HG03457 (cell line): ENCODE measurements at regions not wholly inside any gene's neighbourhood (a gene's known extent, or its start where the extent isn't known, plus 50 kb on each side); places are given as distances from the start of the nearest gene placed in this dataset.

Source experiments
- ATAC-seq: cut with Tn5 transposase; IDR thresholded peaks from one replicate; pipeline ENCODE4 v1.9.1; 2021; ENCODE audit warnings: moderate number of reproducible peaks; ENCODE audit not compliant: unreplicated experiment

DNA sequence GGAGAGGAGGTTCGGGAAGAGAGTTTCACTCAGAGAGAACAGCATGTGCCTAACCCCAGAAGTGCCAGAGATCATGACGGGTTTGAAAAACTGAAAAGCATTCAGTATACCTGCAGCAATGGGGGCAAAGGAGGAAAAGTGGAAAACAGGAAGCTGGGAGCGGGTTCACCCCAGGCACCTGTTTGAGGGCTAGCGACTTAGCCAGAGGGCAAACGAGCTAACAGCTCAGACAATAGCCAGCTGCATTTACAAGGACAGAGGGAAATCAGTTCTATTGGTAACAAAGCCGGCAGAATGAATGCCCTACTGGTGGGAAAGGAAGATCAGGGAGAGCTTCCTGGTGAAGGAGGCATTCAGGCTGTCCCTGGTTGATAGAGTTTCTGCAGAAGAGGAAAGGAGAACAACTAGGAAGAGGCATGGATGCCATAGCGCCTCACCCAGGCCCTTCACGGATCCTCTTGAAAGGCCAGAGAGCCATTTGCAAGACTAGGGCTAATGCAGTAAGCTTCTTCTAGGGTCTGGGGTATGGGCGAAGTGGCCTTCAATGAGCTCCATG, 141.7 kb upstream of the ADRA1B start:
- no peak for ATAC-seq

- no peak for ATAC-seq
Observed at GRCh38 chr5:159775890-159776289, 140.4 kb upstream of the ADRA1B start.

GRCh38 chr5:159777049-159777660, 139.1 kb upstream of the ADRA1B start:
- ATAC-seq = no peak

GRCh38 chr5:159779481-159779880, 136.8 kb upstream of the ADRA1B start:
- ATAC-seq = no peak

DNA sequence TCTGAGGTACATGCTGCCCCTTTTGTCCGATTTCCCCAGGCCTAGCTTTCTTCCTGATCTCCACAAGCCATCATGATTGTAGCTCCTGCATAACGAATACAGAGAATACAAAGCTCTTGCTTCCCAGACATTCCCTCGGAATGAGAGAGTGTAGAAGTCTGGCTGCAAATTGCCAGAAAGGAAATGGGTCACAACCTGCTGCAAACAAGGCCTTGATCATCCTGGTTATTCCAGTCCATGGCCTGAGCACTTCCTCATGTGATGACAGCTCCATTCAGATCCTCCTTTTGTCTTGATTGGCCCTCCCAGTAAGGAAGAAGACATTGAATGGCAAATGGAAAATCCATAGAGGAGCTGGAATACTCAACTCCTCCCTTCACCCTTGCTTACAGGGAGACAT, 136.0 kb upstream of the ADRA1B start:
- ATAC-seq = no peak

GRCh38 chr5:159781626-159782157, 134.6 kb upstream of the ADRA1B start:
- no peak for ATAC-seq

DNA sequence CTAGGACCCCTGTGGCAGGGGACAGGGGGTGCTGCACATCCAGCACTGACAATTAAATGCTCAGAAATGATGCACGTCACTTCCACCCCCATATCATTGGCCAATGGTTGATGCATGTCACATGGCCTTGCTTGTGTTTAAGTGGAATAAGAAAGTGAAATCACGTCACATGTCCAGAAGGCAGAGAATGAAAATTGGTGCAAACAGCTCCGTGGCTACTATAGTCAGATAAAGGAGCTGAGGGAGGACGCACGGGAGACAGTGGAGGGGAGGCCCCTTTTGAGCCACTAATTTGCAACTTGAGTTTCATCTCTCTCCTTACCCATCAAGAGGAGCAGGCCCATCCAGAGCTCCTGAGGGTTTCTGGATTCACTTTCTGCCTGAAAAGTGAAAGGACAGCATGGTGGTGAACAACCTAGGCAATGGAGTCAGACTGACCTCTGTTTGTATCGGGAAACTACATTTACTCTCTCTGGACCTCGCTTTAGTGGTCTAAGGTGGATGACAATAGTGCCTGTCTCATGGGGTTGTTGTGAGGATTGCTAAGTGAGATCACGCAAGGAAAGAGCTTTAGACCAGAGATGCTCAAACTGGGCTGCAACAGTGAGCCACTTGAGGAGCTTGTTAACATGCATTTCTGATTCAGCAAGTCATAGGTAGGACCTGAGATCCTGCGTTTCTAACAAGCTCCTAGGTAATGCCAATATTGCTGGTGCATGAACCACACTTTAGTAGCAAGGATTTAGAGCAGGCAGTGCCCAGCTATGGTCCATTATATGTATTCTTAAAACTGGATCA, 133.9 kb upstream of the ADRA1B start:
- ATAC-seq = no peak

DNA sequence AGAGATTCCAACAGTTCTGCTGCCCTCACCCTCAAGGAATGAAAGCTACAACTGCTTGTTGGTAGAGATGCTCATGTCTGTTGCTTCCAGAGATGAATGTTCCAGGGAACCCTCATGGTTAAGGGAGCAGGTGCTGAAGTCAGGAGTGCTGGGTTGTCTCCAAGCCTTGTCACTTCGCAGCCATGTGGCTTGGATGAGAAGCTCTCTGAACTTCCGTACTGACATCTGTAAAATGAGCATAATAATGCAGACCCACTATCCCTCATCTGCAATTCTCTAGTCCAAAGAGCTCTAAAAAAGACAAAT, 133.3 kb upstream of the ADRA1B start:
- no peak for ATAC-seq

DNA sequence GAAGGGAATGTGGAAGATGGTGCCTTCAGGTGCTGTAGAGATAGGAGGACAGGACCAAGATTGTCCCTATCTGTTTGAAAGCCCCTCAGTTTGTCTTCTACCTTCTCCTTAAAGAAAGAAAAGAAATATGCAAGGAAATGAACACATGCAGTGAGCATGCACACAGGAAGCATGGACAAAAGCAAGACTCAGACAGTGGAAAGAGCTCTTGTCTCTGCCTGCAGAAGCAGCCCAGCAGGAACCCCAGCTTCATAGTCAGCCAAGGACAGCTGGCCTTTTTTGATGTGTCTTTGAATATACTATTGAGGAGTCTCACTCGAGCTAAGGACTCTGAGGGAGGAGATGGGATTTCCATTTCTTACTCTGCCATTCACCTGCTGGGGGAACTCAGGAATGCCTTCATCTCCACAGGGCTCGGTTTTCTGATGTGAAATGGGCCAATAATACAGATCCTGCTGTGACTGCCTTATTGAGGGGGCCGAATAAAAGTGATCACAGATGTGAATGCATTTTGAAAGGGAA, 132.5 kb upstream of the ADRA1B start:
- no peak for ATAC-seq

- ATAC-seq = no peak
Observed at GRCh38 chr5:159784993-159785392, 131.3 kb upstream of the ADRA1B start.

GRCh38 chr5:159785656-159786055, 130.6 kb upstream of the ADRA1B start:
- ATAC-seq = no peak

GRCh38 chr5:159786201-159786600, 130.1 kb upstream of the ADRA1B start:
- ATAC-seq = no peak

DNA sequence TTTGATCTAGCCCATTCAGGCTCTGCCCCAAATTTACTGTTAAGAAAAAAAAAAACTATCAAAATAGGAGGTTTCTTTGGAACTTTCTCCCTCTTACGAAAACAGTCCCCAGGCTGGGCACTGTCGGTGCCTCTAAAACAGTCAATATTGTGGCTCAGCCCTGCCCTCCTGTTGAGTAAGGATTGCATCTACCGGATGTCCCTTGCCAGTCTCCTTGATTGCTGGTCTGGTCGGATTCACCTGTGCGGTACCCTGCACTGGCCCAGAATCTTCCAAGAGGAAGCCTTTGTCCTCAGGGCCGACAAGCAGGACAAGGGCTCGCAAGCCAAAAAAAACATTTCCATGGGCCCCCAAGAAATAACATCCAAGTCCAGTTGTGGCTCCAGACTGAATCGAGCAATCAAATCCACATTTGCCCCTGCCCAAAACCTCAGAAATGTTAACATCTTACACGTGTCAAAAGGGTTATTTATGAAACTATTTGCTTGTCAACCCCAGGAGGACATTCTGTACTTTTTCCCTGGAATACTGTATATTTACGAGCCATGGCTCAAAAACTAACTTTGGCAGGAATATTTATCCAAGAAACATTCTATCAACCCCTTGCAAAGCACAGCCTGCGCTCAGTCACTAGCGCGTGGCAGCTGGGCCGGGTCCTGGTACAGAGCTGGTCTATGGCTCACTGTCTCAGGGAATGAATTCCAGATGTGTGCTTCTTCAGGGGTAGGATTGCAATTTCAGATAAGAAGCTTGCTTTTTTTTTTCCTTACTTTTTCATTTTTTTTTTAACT, 129.2 kb upstream of the ADRA1B start:
- ATAC-seq = no peak

GRCh38 chr5:159787837-159788236, 128.4 kb upstream of the ADRA1B start:
- no peak for ATAC-seq

GRCh38 chr5:159788835-159789331, 127.4 kb upstream of the ADRA1B start:
- ATAC-seq = no peak

DNA sequence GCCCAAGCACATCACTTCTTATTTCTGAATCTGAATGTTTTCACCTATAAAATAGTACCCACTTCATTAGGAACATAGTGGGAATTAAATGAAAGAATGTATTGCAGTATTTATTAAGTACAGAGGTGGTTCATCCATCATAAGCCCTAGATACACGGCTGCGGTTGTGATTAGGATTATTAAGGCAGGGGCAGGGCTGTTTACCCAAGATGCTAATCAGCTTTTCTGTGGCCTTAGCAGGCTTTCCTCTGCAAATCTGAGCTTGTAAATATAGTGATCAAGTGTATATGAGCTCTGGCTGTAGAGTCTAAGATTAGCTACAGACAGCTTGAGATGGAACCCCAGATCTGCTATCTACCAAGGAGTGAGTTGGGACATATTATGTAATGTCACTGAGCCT, 124.1 kb upstream of the ADRA1B start:
- ATAC-seq = no peak

DNA sequence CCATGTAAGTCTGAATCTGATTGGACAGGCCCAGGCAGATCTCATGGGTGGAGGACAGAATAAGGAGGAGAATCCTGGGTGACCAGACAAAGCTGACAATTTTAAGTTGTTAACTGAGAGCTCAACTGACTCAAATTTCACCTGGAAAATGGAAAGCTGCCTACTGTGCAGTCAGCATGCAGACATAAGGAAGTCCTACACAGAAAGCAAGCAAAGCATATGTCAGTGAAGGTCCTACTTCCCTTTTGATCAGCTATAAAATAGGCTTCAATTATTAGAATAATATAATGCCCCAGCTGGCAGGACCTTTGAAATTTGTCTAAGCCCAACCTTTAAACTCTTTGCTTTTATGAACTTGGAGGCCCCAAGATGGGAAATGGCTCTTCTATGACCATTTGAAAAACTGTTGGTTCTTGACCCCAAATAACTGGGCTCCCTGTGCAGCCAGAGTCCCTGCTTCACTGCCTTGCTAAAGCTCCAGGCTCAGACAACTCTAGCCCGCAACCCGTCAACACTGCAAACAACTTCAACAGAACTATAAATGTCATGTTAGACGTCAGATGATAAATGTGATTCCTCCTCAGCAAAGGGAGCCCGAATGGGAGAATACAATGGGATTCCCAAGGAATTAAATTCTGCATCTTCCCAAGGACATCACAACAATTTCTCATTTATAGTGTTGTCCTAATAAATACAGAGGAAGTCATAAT, 118.9 kb upstream of the ADRA1B start:
- no peak for ATAC-seq

- ATAC-seq = no peak
Observed at GRCh38 chr5:159799701-159800100, 116.6 kb upstream of the ADRA1B start.

DNA sequence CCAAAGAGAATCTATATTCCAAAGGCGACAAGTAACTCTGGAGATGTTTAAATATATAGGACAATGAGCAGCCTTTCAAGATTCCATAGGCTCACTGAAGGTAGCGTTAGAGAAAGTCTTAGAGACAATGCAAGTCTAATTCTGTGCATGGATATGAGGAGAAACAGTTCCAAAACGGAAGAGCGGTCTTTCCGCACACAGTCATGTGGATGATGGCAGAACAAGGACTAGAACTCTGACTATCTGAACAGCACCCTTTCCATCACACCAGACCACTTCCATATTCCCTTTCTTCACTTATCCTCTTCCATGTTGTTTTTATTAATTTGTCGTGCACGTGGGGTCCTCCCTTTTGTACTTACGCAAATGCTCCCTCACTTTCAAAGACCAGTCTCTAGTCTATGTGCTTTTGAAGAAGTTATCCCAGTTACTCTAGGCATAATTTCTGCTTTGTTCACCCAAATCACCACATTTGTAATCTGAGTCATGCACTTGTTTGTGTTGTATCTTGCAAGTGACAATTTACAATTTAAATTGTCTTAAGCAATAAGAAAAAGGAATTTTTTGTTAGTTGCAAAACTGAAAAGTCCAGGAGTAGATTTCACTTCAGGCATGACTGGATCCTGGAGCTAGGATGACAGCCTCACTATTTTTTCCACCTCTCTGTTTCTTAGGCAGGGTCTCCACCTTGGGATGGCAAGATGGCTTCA, 116.0 kb upstream of the ADRA1B start:
- ATAC-seq = no peak

DNA sequence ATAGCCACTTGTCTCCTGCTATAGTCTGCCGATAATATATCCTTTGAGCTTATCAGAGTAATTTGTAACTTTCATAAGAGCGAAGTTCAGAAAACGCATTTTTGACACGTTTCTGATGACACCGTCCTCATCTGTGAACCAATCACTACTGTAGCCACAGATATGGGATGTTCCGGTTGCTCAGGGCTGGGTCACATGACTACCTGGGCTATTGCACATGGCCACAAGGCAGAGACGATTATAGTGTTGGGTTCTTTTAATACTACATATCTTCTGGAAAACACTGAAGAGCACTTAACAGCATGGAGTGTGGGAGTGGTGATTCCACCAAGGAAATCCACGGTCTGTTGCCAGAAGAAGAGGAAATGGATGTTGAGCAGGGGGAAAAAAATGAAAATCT, 115.0 kb upstream of the ADRA1B start:
- ATAC-seq = no peak
